ENCODE measurements at regions not wholly inside any gene's neighbourhood (a gene's known extent, or its start where the extent isn't known, plus 50 kb on each side); places are given as distances from the start of the nearest gene placed in this dataset.
"Not testable (repeated sequence)": the region's sequence is repeated elsewhere in the genome, so short reads cannot be mapped to it uniquely, and the experiment has no call there.

DNA sequence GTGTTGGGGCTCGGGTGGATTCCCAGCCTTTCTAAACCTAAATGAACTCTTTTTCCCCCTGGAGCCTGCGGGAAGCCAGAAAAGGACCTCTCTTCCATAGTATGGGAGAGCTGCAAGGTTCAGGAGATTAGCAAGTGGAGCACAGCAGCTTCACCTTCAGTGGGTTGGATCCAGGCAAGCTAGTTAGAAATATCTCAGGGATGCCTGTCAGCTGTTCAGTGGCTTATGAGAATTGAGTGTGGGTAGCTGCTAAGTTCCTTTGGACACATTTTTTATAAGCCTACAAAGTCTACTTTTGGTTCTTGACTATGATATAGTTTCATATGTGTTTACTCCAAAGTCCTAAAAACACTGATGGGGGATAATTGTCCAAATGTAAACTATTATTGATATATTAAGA, 642.1 kb downstream of the EPM2A start:
- TF ChIP-seq, protein P1, sequence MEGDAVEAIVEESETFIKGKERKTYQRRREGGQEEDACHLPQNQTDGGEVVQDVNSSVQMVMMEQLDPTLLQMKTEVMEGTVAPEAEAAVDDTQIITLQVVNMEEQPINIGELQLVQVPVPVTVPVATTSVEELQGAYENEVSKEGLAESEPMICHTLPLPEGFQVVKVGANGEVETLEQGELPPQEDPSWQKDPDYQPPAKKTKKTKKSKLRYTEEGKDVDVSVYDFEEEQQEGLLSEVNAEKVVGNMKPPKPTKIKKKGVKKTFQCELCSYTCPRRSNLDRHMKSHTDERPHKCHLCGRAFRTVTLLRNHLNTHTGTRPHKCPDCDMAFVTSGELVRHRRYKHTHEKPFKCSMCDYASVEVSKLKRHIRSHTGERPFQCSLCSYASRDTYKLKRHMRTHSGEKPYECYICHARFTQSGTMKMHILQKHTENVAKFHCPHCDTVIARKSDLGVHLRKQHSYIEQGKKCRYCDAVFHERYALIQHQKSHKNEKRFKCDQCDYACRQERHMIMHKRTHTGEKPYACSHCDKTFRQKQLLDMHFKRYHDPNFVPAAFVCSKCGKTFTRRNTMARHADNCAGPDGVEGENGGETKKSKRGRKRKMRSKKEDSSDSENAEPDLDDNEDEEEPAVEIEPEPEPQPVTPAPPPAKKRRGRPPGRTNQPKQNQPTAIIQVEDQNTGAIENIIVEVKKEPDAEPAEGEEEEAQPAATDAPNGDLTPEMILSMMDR (IDR thresholded peaks at IDR 0.05; ENCODE audit: insufficient read depth, low read length), result no peak
- no peak overlapping the region for H3K4me3 ChIP-seq (ENCODE audit: low read depth, low read length)
- no peak for DNase-seq (ENCODE audit: low read depth)

DNA sequence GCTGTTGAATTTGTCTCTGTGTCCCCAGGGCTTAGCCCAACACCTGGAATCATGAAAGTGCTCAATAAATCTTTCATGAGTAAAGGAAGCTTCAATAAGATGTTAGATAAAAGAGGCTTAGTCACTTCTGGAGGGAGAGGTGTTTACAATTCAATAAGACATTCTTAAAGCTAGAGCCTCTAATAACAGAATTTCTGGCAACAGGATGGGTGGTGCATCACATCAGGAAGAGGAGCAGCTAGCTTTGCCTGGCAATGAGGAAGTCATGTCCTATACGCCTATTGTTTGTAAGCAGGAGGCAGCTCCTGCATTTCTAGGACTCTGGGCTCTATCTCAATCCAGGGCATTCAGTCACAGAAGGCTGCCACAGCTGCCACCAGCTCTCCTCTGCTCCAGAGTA, 638.5 kb downstream of the EPM2A start:
- H3K4me3 ChIP-seq (ENCODE audit: low read depth, low read length), result no peak overlapping the region
- DNase-seq (ENCODE audit: low read depth), result no peak
- TF ChIP-seq, protein P1 (IDR thresholded peaks at IDR 0.05; ENCODE audit: insufficient read depth, low read length), result no peak

DNA sequence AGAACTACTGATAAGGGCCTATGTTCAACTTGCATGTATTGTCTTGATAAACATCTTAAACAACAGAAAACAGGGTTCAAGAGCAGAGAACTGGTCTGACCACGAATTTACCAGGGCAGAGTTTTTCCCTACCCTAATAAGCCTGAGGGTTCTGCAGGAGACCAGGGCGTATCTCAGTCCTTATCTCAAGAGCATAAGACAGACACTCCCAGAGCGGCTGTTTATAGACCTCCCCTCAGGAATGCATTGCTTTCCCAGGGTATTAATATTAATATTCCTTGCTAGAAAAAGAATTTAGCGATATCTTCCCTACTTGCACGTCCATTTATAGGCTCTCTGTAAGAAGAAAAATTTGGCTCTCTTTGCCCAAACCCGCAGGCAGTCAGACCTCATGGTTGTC, 637.2 kb downstream of the EPM2A start:
- not testable (repeated sequence) for H3K4me3 ChIP-seq (ENCODE audit: low read depth, low read length); DNase-seq (ENCODE audit: low read depth)

DNA sequence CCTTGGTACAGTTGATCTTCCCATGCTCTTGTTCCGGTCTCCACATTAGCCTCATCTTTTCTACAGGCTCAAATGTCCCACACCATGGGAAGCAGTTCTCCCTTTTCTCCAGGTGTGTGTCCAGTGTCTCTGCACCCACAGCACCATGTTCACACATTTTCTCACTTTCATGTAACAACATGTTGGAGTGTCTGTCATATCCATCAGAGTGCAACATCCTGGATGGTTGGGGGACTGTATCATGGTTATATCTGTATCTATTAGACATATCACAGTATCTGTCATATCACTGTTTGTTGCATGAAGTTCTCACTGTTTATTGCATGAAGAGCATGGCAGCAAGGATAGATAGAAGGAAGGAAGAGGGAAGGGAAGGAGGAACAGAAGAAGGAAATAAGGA, 635.6 kb downstream of the EPM2A start:
- TF ChIP-seq, protein P1 (IDR thresholded peaks at IDR 0.05; ENCODE audit: insufficient read depth, low read length), result no peak
- H3K4me3 ChIP-seq (ENCODE audit: low read depth, low read length), result no peak overlapping the region
- DNase-seq (ENCODE audit: low read depth), result no peak

DNA sequence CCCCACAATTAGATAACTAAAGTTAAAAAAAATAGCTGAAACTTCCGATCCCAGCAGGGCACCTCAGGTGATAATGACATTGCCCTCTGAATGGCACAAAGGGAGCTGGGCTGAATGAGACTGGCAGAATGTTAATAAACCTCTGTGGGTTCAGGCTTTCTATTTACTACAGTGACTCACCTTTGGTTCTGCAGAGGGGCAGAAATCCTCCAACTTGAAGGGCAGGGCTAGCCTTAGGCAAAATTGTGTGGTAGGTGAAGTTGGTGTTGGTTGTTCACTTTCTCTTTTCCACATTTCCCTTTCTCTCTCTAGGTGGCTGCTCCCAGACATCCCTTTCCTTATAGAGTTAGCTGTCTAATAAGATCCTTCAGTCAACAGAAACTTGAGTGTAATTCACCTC, 625.2 kb downstream of the EPM2A start:
- TF ChIP-seq, protein P1 (IDR thresholded peaks at IDR 0.05; ENCODE audit: insufficient read depth, low read length), result no peak
- H3K4me3 ChIP-seq (ENCODE audit: low read depth, low read length), result no peak overlapping the region
- DNase-seq (ENCODE audit: low read depth), result no peak

DNA sequence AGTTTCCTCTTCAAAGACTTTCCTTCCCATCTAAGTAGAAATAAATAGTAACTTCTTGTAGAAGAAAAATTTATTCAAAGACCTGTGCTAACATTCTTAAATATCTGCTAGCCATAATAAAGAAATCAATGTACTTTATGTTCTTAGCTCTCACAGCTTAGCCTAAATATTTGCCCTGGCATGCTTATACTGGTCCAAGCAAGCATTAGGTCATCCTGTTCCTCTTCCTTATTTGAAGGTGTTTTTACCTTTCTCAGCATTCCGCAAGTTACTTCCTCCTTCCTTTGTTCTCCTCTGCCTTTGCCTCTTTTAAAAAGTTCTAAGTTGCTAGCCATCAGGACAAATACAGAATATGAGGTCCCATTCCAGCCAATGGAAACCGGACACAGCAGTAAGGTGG, 623.9 kb downstream of the EPM2A start:
- not testable (repeated sequence) for H3K4me3 ChIP-seq (ENCODE audit: low read depth, low read length); DNase-seq (ENCODE audit: low read depth)

DNA sequence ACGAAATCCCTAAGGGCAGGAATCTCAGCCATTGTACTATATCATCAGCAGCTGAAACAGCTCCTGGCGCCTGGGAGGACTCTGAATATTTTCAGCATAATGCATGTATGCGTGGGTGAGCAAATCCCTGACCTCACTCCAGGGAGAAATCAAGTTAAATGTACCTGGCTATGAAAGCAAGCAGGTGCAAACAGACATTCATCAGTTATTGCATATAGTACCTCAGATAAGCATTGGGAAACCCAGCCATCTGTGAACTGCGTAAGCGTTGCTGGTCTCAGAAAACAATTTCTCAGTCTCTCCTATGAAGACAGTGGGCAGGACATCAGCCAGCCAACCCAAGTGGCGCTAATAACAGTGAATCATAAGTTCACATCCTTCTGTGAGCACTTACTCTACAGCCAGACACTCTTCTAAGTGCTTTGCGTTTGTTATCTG, 622.6 kb downstream of the EPM2A start:
- no peak for DNase-seq (ENCODE audit: low read depth)
- H3K4me3 ChIP-seq (ENCODE audit: low read depth, low read length), result no peak overlapping the region
- TF ChIP-seq, protein P1 (IDR thresholded peaks at IDR 0.05; ENCODE audit: insufficient read depth, low read length), result no peak

DNA sequence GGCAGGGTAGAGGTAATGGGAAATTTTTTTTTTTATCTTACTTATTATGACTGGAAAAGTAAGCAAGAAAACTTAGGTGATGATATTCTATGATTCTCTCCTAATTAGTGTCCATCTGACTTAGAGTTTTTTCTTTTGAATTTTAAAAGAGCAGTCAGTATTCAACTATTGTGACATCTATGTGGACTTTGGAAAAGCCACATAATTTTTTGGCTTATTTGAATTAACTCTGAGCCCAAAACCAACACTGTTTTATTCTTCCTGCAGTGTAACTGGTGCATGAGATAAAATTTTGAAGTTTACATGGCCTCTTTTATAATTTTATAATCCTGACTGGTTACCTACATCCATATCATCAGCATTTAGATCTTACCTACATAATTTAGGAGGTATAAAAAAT, 619.7 kb downstream of the EPM2A start:
- H3K4me3 ChIP-seq (ENCODE audit: low read depth, low read length), result no peak overlapping the region
- TF ChIP-seq, protein P1 (IDR thresholded peaks at IDR 0.05; ENCODE audit: insufficient read depth, low read length), result no peak
- no peak for DNase-seq (ENCODE audit: low read depth)

All from fibroblast of the aortic adventitia (primary cell).